Hepatocyte (in vitro differentiated cells): ENCODE measurements at regions not wholly inside any gene's neighbourhood (a gene's known extent, or its start where the extent isn't known, plus 50 kb on each side); places are given as distances from the start of the nearest gene placed in this dataset.
A peak's percentile ranks its signal among the peaks of the same experiment; 100 is the strongest.

ENCODE experiments used
- DNase-seq: peaks from one replicate; pipeline ENCODE4 v3.0.0-alpha.2; 2016; ENCODE audit warnings: low spot score
- H2AFZ ChIP-seq: fragments of 200-600 bp; sonication (generic); 2 replicates; pipeline ENCODE4 v1.6.0; 2016; ENCODE audit warnings: antibody characterized with exemption, mild to moderate bottlenecking
- H3K27ac ChIP-seq: fragments of 200-600 bp; sonication (generic); 2 replicates; pipeline ENCODE4 v1.5.1; 2016; ENCODE audit warnings: mild to moderate bottlenecking
- H3K27me3 ChIP-seq: fragments of 200-600 bp; sonication (generic); 2 replicates; pipeline ENCODE4 v1.6.1; 2016
- H3K36me3 ChIP-seq: fragments of 200-600 bp; sonication (generic); replicated peaks from 2 replicates; pipeline ENCODE4 v1.5.1; 2016; ENCODE audit warnings: low read depth; ENCODE audit not compliant: insufficient read depth
- H3K4me1 ChIP-seq: fragments of 200-600 bp; sonication (generic); 2 replicates; pipeline ENCODE4 v1.5.1; 2016; ENCODE audit warnings: mild to moderate bottlenecking, moderate library complexity; ENCODE audit not compliant: insufficient read depth
- H3K4me2 ChIP-seq: fragments of 200-600 bp; sonication (generic); 2 replicates; pipeline ENCODE4 v1.6.0; 2016
- H3K4me3 ChIP-seq: fragments of 200-600 bp; sonication (generic); 2 replicates; pipeline ENCODE4 v1.5.1; 2016; ENCODE audit warnings: mild to moderate bottlenecking
- H3K79me2 ChIP-seq: fragments of 200-600 bp; sonication (generic); 2 replicates; pipeline ENCODE4 v1.6.0; 2017; ENCODE audit warnings: mild to moderate bottlenecking
- H3K9me2 ChIP-seq: fragments of 200-600 bp; sonication (generic); replicated peaks from 2 replicates; pipeline ENCODE4 v1.6.0; 2017; ENCODE audit warnings: mild to moderate bottlenecking; ENCODE audit not compliant: insufficient read depth
- H3K9me3 ChIP-seq: fragments of 200-600 bp; sonication (generic); 2 replicates; pipeline ENCODE4 v1.5.1; 2016; ENCODE audit warnings: low read depth, mild to moderate bottlenecking
- H4K20me1 ChIP-seq: fragments of 200-600 bp; sonication (generic); 2 replicates; pipeline ENCODE4 v1.6.0; 2016; ENCODE audit warnings: mild to moderate bottlenecking; ENCODE audit not compliant: insufficient read depth, poor library complexity, severe bottlenecking
- CTCF ChIP-seq: fragments of 200-600 bp; sonication (generic); IDR thresholded peaks from 2 replicates; pipeline ENCODE4 v1.5.1; 2016; ENCODE audit warnings: antibody characterized with exemption, mild to moderate bottlenecking; ENCODE audit not compliant: poor library complexity
- EZH2 ChIP-seq: fragments of 200-600 bp; sonication (generic); IDR thresholded peaks from 2 replicates; pipeline ENCODE4 v1.6.1; 2016; ENCODE audit warnings: antibody characterized with exemption, mild to moderate bottlenecking, borderline replicate concordance
- EZH2phosphoT487 ChIP-seq: fragments of 200-600 bp; sonication (generic); IDR thresholded peaks from one replicate; pipeline ENCODE4 v1.6.1; 2018; ENCODE audit warnings: antibody characterized with exemption, mild to moderate bottlenecking, low read depth, moderate library complexity; ENCODE audit not compliant: unreplicated experiment, severe bottlenecking
- WGBS: methylation state at CpG from one replicate; pipeline ENCODE4 v1.1.6; 2016; ENCODE audit warnings: low lambda C conversion rate; ENCODE audit errors: missing lambda C conversion rate; 5-methylcytosine and 5-hydroxymethylcytosine counted together

- H3K79me2 ChIP-seq = no peaks in the 10 kb centered on the region
- no peak overlapping the region for H3K4me3 ChIP-seq
- no peaks in the 10 kb centered on the region for H3K4me1 ChIP-seq
- no peaks in the 10 kb centered on the region for H3K9me2 ChIP-seq
- no peaks in the 10 kb centered on the region for H4K20me1 ChIP-seq
- WGBS = 84% methylated on average over 2 of the region's 2 CpGs
- H3K27ac ChIP-seq = no peak overlapping the region
- no peak for TF ChIP-seq CTCF
- TF ChIP-seq EZH2 = no peak
- no peak for TF ChIP-seq EZH2phosphoT487
- H3K4me2 ChIP-seq = no peak overlapping the region
- no peaks in the 10 kb centered on the region for H3K27me3 ChIP-seq
- no peak overlapping the region for H2AFZ ChIP-seq
- no peaks in the 10 kb centered on the region for H3K36me3 ChIP-seq
- DNase-seq = no peak
- H3K9me3 ChIP-seq = peaks cover 14% of the 10 kb centered on the region
These were observed 215.9 kb downstream of the RNF152 start for GRCh38 chr18:61676773-61677434.

GRCh38 chr18:61669320-61669719, 223.5 kb downstream of the RNF152 start:
- Histone ChIP-seq H3K4me3 (no peak overlapping the region), H3K36me3 (no peaks in the 10 kb centered on the region), H3K4me2 (no peak overlapping the region), H4K20me1 (no peaks in the 10 kb centered on the region), H3K4me1 (peaks cover 3% of the 10 kb centered on the region), H3K9me2 (no peaks in the 10 kb centered on the region), H3K79me2 (no peaks in the 10 kb centered on the region), H3K27me3 (no peaks in the 10 kb centered on the region), H2AFZ (no peak overlapping the region), H3K9me3 (no peaks in the 10 kb centered on the region), H3K27ac (no peak overlapping the region)
- WGBS = 67% methylated on average over 1 of the region's 1 CpG
- TF ChIP-seq CTCF (no peak), EZH2 (no peak), EZH2phosphoT487 (no peak)
- DNase-seq = no peak

GRCh38 chr18:61666876-61667590, 225.8 kb downstream of the RNF152 start:
- H4K20me1 ChIP-seq = no peaks in the 10 kb centered on the region
- TF ChIP-seq EZH2phosphoT487 (no peak), EZH2 (no peak)
- no peak overlapping the region for H2AFZ ChIP-seq
- H3K36me3 ChIP-seq = no peaks in the 10 kb centered on the region
- H3K79me2 ChIP-seq = no peaks in the 10 kb centered on the region
- no peak overlapping the region for H3K27ac ChIP-seq
- no peak overlapping the region for H3K4me3 ChIP-seq
- DNase-seq = no peak
- WGBS = 89% methylated on average over 2 of the region's 2 CpGs
- no peaks in the 10 kb centered on the region for H3K9me3 ChIP-seq
- no peak overlapping the region for H3K4me2 ChIP-seq
- no peaks in the 10 kb centered on the region for H3K27me3 ChIP-seq
- H3K9me2 ChIP-seq = no peaks in the 10 kb centered on the region
- peaks cover 3% of the 10 kb centered on the region for H3K4me1 ChIP-seq

- 69% methylated on average over 6 of the region's 6 CpGs for WGBS
- no peak for TF ChIP-seq EZH2phosphoT487
- H3K36me3 ChIP-seq = no peaks in the 10 kb centered on the region
- no peak overlapping the region for H3K4me3 ChIP-seq
- DNase-seq = peak; percentile 14
- no peaks in the 10 kb centered on the region for H3K79me2 ChIP-seq
- no peaks in the 10 kb centered on the region for H4K20me1 ChIP-seq
- H3K27ac ChIP-seq = no peak overlapping the region
- no peaks in the 10 kb centered on the region for H3K9me3 ChIP-seq
- peaks cover 3% of the 10 kb centered on the region for H3K4me1 ChIP-seq
- H3K27me3 ChIP-seq = no peaks in the 10 kb centered on the region
- H3K4me2 ChIP-seq = no peak overlapping the region
- H3K9me2 ChIP-seq = no peaks in the 10 kb centered on the region
- H2AFZ ChIP-seq = no peak overlapping the region
These were observed 228.3 kb downstream of the RNF152 start for GRCh38 chr18:61664419-61665084.
